CD4-positive, alpha-beta T cell treated with Interferon gamma for 1 hour (primary cell): ENCODE measurements at regions not wholly inside any gene's neighbourhood (a gene's known extent, or its start where the extent isn't known, plus 50 kb on each side); places are given as distances from the start of the nearest gene placed in this dataset.

Experiments used
- DNase-seq: peaks from one replicate; pipeline ENCODE4 v3.0.0-alpha.2; 2020

GRCh38 chr5:173524136-173524535 lies 92.3 kb downstream of the BOD1 start:
- no peak for DNase-seq

- no peak for DNase-seq
Observed at GRCh38 chr5:173523388-173523787, 93.1 kb downstream of the BOD1 start.

GRCh38 chr5:173522518-173522917 lies 93.9 kb downstream of the BOD1 start:
- no peak for DNase-seq

GRCh38 chr5:173518856-173519255 lies 97.6 kb downstream of the BOD1 start:
- no peak for DNase-seq

- DNase-seq: no peak
Observed at GRCh38 chr5:173517648-173518047, 98.8 kb downstream of the BOD1 start.

GRCh38 chr5:173515526-173515925 lies 100.9 kb downstream of the BOD1 start:
- no peak for DNase-seq

GRCh38 chr5:173514661-173515060 lies 101.8 kb downstream of the BOD1 start:
- DNase-seq: no peak

- DNase-seq: no peak
Observed at GRCh38 chr5:173513521-173513991, 102.9 kb downstream of the BOD1 start.

GRCh38 chr5:173512637-173513435 lies 103.6 kb downstream of the BOD1 start:
- no peak for DNase-seq

- DNase-seq: no peak
Observed at GRCh38 chr5:173509060-173509459, 107.4 kb downstream of the BOD1 start.

- no peak for DNase-seq
Observed at GRCh38 chr5:173507171-173507570, 109.3 kb downstream of the BOD1 start.

- no peak for DNase-seq
Observed at GRCh38 chr5:173505634-173506033, 110.8 kb downstream of the BOD1 start.

- no peak for DNase-seq
Observed at GRCh38 chr5:173501922-173502321, 114.5 kb downstream of the BOD1 start.

GRCh38 chr5:173501271-173501670 lies 115.2 kb downstream of the BOD1 start:
- DNase-seq: no peak

GRCh38 chr5:173500213-173500560 lies 116.3 kb downstream of the BOD1 start:
- DNase-seq: no peak

- DNase-seq: no peak
Observed at GRCh38 chr5:173499471-173500212, 116.8 kb downstream of the BOD1 start.

GRCh38 chr5:173498739-173499470 lies 117.5 kb downstream of the BOD1 start:
- DNase-seq: no peak

- no peak for DNase-seq
Observed at GRCh38 chr5:173498286-173498685, 118.2 kb downstream of the BOD1 start.

- no peak for DNase-seq
Observed at GRCh38 chr5:173497685-173498084, 118.8 kb downstream of the BOD1 start.

GRCh38 chr5:173496883-173497255 lies 119.6 kb downstream of the BOD1 start:
- no peak for DNase-seq

GRCh38 chr5:173496129-173496882 lies 120.1 kb downstream of the BOD1 start:
- DNase-seq: no peak

GRCh38 chr5:173495225-173495904 lies 121.1 kb downstream of the BOD1 start:
- DNase-seq: no peak
